ENCODE measurements at regions not wholly inside any gene's neighbourhood (a gene's known extent, or its start where the extent isn't known, plus 50 kb on each side); places are given as distances from the start of the nearest gene placed in this dataset.

GRCh38 chr11:115872416-115872815, 368.2 kb upstream of the CADM1 start:
- DNase-seq: no peak

GRCh38 chr11:115871161-115871760, 367.0 kb upstream of the CADM1 start:
- no peak for DNase-seq

GRCh38 chr11:115869780-115870431, 365.7 kb upstream of the CADM1 start:
- peak; percentile 91 for DNase-seq

GRCh38 chr11:115869131-115869530, 364.9 kb upstream of the CADM1 start:
- no peak for DNase-seq

GRCh38 chr11:115860246-115860645, 356.0 kb upstream of the CADM1 start:
- no peak for DNase-seq

GRCh38 chr11:115848611-115849010, 344.4 kb upstream of the CADM1 start:
- DNase-seq: no peak

GRCh38 chr11:115848080-115848479, 343.9 kb upstream of the CADM1 start:
- DNase-seq: no peak

GRCh38 chr11:115845872-115846271, 341.7 kb upstream of the CADM1 start:
- DNase-seq: no peak

- DNase-seq: no peak
Measured at GRCh38 chr11:115843685-115844084, 339.5 kb upstream of the CADM1 start.

- no peak for DNase-seq
Measured at GRCh38 chr11:115843111-115843510, 338.9 kb upstream of the CADM1 start.

GRCh38 chr11:115820026-115820425, 315.8 kb upstream of the CADM1 start:
- DNase-seq: no peak

GRCh38 chr11:115819014-115819413, 314.8 kb upstream of the CADM1 start:
- DNase-seq: no peak

- no peak for DNase-seq
Measured at GRCh38 chr11:115817844-115818468, 313.7 kb upstream of the CADM1 start.

- DNase-seq: no peak
Measured at GRCh38 chr11:115808351-115808940, 304.2 kb upstream of the CADM1 start.

- no peak for DNase-seq
Measured at GRCh38 chr11:115806056-115806455, 301.8 kb upstream of the CADM1 start.

GRCh38 chr11:115803073-115803740, 299.0 kb upstream of the CADM1 start:
- DNase-seq: no peak

GRCh38 chr11:115802641-115803040, 298.4 kb upstream of the CADM1 start:
- no peak for DNase-seq

- DNase-seq: no peak
Measured at GRCh38 chr11:115792903-115793302, 288.7 kb upstream of the CADM1 start.

- no peak for DNase-seq
Measured at GRCh38 chr11:115787302-115787701, 283.1 kb upstream of the CADM1 start.

GRCh38 chr11:115784796-115785521, 280.7 kb upstream of the CADM1 start:
- DNase-seq: no peak

- DNase-seq: no peak
Measured at GRCh38 chr11:115780646-115781362, 276.6 kb upstream of the CADM1 start.
